ENCODE measurements at regions not wholly inside any gene's neighbourhood (a gene's known extent, or its start where the extent isn't known, plus 50 kb on each side); places are given as distances from the start of the nearest gene placed in this dataset.
A peak's percentile ranks its signal among the peaks of the same experiment; 100 is the strongest.

- intact Hi-C loops (cut with DNase I), result no loop called here
- no peak for DNase-seq
- ATAC-seq, result no peak
Measured at GRCh38 chr11:44512818-44513217, 52.6 kb upstream of the CD82 start.

- intact Hi-C loops (cut with DNase I), result no loop called here
- no peak for DNase-seq
- peak in 1 of 2 donors; percentile 42 for ATAC-seq
Measured at GRCh38 chr11:44515048-44515447, 50.4 kb upstream of the CD82 start.

All from left cardiac atrium (tissue), 4 donors.